VCaP (cell line): ENCODE measurements at regions not wholly inside any gene's neighbourhood (a gene's known extent, or its start where the extent isn't known, plus 50 kb on each side); places are given as distances from the start of the nearest gene placed in this dataset.
A peak's percentile ranks its signal among the peaks of the same experiment; 100 is the strongest.
"Not testable (repeated sequence)": the region's sequence is repeated elsewhere in the genome, so short reads cannot be mapped to it uniquely, and the experiment has no call there.

ENCODE experiments used
- H3K27ac ChIP-seq: fragments of 450-650 bp; 2 replicates; pipeline ENCODE4 v1.5.1; 2017
- CTCF ChIP-seq: fragments of 450-650 bp; conservative IDR thresholded peaks from 2 replicates; pipeline ENCODE4 v1.5.1; 2017; ENCODE audit warnings: mild to moderate bottlenecking, moderate library complexity

GRCh38 chr5:74493411-74493810 is 147.1 kb downstream of the ENC1 start:
- no peak for TF ChIP-seq CTCF
- H3K27ac ChIP-seq = no peak overlapping the region

GRCh38 chr5:74492230-74492629 is 148.3 kb downstream of the ENC1 start:
- no peak overlapping the region for H3K27ac ChIP-seq
- TF ChIP-seq CTCF = no peak

- TF ChIP-seq CTCF = no peak
- H3K27ac ChIP-seq = peak overlapping the region; percentile 64
These were observed 148.9 kb downstream of the ENC1 start for GRCh38 chr5:74491586-74491985.

- H3K27ac ChIP-seq = peak overlapping the region; percentile 64
These were observed 149.7 kb downstream of the ENC1 start for GRCh38 chr5:74490814-74491213.

GRCh38 chr5:74482990-74483389 is 157.5 kb downstream of the ENC1 start:
- H3K27ac ChIP-seq = no peak overlapping the region
- no peak for TF ChIP-seq CTCF

More at GRCh38 chr5:74490814-74491213, 149.7 kb downstream of the ENC1 start:
- no peak for TF ChIP-seq CTCF

- no peak for TF ChIP-seq CTCF
- no peak overlapping the region for H3K27ac ChIP-seq
These were observed 158.0 kb downstream of the ENC1 start for GRCh38 chr5:74482523-74482922.

GRCh38 chr5:74481357-74481756 is 159.2 kb downstream of the ENC1 start:
- H3K27ac ChIP-seq = not testable (repeated sequence)

GRCh38 chr5:74480201-74480600 is 160.3 kb downstream of the ENC1 start:
- no peak overlapping the region for H3K27ac ChIP-seq
- TF ChIP-seq CTCF = no peak
